Ishikawa (cell line): ENCODE measurements at regions not wholly inside any gene's neighbourhood (a gene's known extent, or its start where the extent isn't known, plus 50 kb on each side); places are given as distances from the start of the nearest gene placed in this dataset.

Source experiments
- CEBPB ChIP-seq: IDR thresholded peaks from 2 replicates; pipeline ENCODE4 v1.6.1; 2012
- CREB1 ChIP-seq: IDR thresholded peaks from 2 replicates; pipeline ENCODE4 v1.6.1; 2012; ENCODE audit warnings: low read depth
- EP300 ChIP-seq: IDR thresholded peaks from 2 replicates; pipeline ENCODE4 v1.6.1; 2012; ENCODE audit warnings: borderline replicate concordance
- FOXM1 ChIP-seq: IDR thresholded peaks from 2 replicates; pipeline ENCODE4 v1.6.1; 2012; ENCODE audit warnings: low read depth, borderline replicate concordance
- MAX ChIP-seq: IDR thresholded peaks from 2 replicates; pipeline ENCODE4 v1.6.1; 2012
- RAD21 ChIP-seq: IDR thresholded peaks from 2 replicates; pipeline ENCODE4 v1.6.1; 2012; ENCODE audit warnings: low read depth
- TAF1 ChIP-seq: IDR thresholded peaks from 2 replicates; pipeline ENCODE4 v1.6.1; 2012; ENCODE audit warnings: low read depth, mild to moderate bottlenecking
- YY1 ChIP-seq: IDR thresholded peaks from 2 replicates; pipeline ENCODE4 v1.6.1; 2012; ENCODE audit warnings: low read depth
- ZBTB7A ChIP-seq: IDR thresholded peaks from 2 replicates; pipeline ENCODE4 v1.6.1; 2012; ENCODE audit warnings: low read depth
- TF ChIP-seq, protein P1 (sequence below): IDR thresholded peaks from 2 replicates; pipeline ENCODE4 v1.6.1; 2012
- TF ChIP-seq, protein P2 (sequence below): IDR thresholded peaks from 2 replicates; pipeline ENCODE4 v1.6.1; 2012; ENCODE audit warnings: low read depth, mild to moderate bottlenecking

- no peak for TF ChIP-seq ZBTB7A
- TF ChIP-seq, protein P1, sequence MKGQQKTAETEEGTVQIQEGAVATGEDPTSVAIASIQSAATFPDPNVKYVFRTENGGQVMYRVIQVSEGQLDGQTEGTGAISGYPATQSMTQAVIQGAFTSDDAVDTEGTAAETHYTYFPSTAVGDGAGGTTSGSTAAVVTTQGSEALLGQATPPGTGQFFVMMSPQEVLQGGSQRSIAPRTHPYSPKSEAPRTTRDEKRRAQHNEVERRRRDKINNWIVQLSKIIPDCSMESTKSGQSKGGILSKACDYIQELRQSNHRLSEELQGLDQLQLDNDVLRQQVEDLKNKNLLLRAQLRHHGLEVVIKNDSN = no peak
- TF ChIP-seq RAD21 = no peak
- TF ChIP-seq, protein P2, sequence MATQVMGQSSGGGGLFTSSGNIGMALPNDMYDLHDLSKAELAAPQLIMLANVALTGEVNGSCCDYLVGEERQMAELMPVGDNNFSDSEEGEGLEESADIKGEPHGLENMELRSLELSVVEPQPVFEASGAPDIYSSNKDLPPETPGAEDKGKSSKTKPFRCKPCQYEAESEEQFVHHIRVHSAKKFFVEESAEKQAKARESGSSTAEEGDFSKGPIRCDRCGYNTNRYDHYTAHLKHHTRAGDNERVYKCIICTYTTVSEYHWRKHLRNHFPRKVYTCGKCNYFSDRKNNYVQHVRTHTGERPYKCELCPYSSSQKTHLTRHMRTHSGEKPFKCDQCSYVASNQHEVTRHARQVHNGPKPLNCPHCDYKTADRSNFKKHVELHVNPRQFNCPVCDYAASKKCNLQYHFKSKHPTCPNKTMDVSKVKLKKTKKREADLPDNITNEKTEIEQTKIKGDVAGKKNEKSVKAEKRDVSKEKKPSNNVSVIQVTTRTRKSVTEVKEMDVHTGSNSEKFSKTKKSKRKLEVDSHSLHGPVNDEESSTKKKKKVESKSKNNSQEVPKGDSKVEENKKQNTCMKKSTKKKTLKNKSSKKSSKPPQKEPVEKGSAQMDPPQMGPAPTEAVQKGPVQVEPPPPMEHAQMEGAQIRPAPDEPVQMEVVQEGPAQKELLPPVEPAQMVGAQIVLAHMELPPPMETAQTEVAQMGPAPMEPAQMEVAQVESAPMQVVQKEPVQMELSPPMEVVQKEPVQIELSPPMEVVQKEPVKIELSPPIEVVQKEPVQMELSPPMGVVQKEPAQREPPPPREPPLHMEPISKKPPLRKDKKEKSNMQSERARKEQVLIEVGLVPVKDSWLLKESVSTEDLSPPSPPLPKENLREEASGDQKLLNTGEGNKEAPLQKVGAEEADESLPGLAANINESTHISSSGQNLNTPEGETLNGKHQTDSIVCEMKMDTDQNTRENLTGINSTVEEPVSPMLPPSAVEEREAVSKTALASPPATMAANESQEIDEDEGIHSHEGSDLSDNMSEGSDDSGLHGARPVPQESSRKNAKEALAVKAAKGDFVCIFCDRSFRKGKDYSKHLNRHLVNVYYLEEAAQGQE = no peak
- no peak for TF ChIP-seq MAX
- no peak for TF ChIP-seq TAF1
- no peak for TF ChIP-seq EP300
- no peak for TF ChIP-seq FOXM1
- no peak for TF ChIP-seq YY1
- TF ChIP-seq CEBPB = no peak
- TF ChIP-seq CREB1 = no peak
These were observed 382.0 kb downstream of the RAD51AP2 start for GRCh38 chr2:17136231-17136630.
